GM12891 (cell line): ENCODE measurements at regions not wholly inside any gene's neighbourhood (a gene's known extent, or its start where the extent isn't known, plus 50 kb on each side); places are given as distances from the start of the nearest gene placed in this dataset.

Experiments
- POLR2A ChIP-seq: IDR thresholded peaks from 2 replicates; pipeline ENCODE4 v1.6.1; 2011; ENCODE audit warnings: low read depth, low read length, control low read depth
- POLR2AphosphoS5 ChIP-seq: IDR thresholded peaks from 2 replicates; pipeline ENCODE4 v1.6.1; 2011; ENCODE audit warnings: low read depth, low read length, control low read depth
- TAF1 ChIP-seq: IDR thresholded peaks from 2 replicates; pipeline ENCODE4 v1.6.1; 2011; ENCODE audit warnings: low read depth, low read length, control low read depth

DNA sequence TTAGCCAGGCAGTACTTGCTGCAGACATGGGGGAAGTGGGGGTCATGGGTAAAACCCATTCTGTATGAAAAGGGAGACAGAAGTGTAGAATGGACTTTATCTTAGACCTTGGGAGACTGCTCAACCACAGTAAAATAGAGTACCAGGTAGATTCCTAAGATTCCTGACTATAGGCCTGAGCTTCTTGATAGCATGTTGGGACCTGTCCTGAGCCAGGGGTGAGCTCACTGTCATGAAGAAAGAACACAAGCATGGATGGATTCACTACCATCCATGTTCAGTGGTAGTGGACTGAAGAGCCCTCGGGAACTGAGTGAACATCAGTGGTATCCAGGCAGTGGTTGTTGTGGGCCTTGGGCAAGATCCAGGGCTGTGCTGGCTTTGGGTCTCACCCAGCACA, 1003.8 kb downstream of the TMTC2 start:
- TF ChIP-seq TAF1 (no peak), POLR2AphosphoS5 (no peak), POLR2A (no peak)
